ENCODE measurements at regions not wholly inside any gene's neighbourhood (a gene's known extent, or its start where the extent isn't known, plus 50 kb on each side); places are given as distances from the start of the nearest gene placed in this dataset.

DNA sequence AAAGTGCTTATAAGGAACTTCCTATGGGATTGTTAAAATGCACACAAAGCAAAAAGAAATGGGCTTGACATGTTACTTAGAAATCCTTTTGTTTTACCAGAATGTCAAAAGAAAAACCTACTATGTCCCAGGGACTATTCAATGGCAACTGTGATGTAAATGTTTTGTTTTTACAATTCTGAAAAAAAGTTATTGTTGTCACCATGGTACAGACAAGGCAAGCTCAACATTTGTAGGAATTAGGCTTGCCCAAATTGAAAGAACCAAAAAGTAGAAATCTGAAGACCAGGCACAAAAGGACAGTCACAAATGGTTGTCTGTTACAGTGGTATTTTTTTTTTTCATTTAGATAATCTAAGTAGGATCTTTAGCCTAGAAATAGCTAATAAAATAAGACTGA lies 638.6 kb downstream of the STPG2 start:
- no peak for TF ChIP-seq CTCF (conservative IDR thresholded peaks at IDR 0.05; ENCODE audit: low read length)
- no peak for TF ChIP-seq EZH2phosphoT487 (IDR thresholded peaks at IDR 0.05; ENCODE audit: borderline replicate concordance)
